Glutamatergic neuron (in vitro differentiated cells): ENCODE measurements at regions not wholly inside any gene's neighbourhood (a gene's known extent, or its start where the extent isn't known, plus 50 kb on each side); places are given as distances from the start of the nearest gene placed in this dataset.

Source experiments
- DNase-seq: peaks from one replicate; pipeline ENCODE4 v3.0.0; 2022
- H3K27ac Mint-ChIP-seq: one replicate; pipeline ENCODE4 v1.8.0; 2020; ENCODE audit warnings: mild to moderate bottlenecking, mixed read lengths, inconsistent platforms; ENCODE audit not compliant: unreplicated experiment
- H3K27me3 Mint-ChIP-seq: one replicate; pipeline ENCODE4 v1.8.0; 2020; ENCODE audit warnings: mild to moderate bottlenecking, moderate library complexity, mixed read lengths, inconsistent platforms; ENCODE audit not compliant: unreplicated experiment
- H3K36me3 Mint-ChIP-seq: one replicate; pipeline ENCODE4 v1.8.0; 2020; ENCODE audit warnings: mild to moderate bottlenecking, mixed read lengths, inconsistent platforms; ENCODE audit not compliant: unreplicated experiment
- H3K4me1 Mint-ChIP-seq: one replicate; pipeline ENCODE4 v1.8.0; 2020; ENCODE audit warnings: mild to moderate bottlenecking, low read depth, mixed read lengths, inconsistent platforms; ENCODE audit not compliant: unreplicated experiment
- H3K4me3 Mint-ChIP-seq: one replicate; pipeline ENCODE4 v1.8.0; 2020; ENCODE audit warnings: mild to moderate bottlenecking, mixed read lengths, inconsistent platforms; ENCODE audit not compliant: unreplicated experiment
- H3K9me3 Mint-ChIP-seq: one replicate; pipeline ENCODE4 v1.8.0; 2020; ENCODE audit warnings: mild to moderate bottlenecking, moderate library complexity, mixed read lengths, inconsistent platforms; ENCODE audit not compliant: unreplicated experiment
- CTCF ChIP-seq: fragments of 200-600 bp; sonication (generic); IDR thresholded peaks from one replicate; pipeline ENCODE4 v1.5.0; 2021; ENCODE audit not compliant: partially characterized antibody, unreplicated experiment

GRCh38 chr11:32531528-32531927, 52.1 kb upstream of the EIF3M start:
- TF ChIP-seq CTCF = no peak
- DNase-seq = no peak
- Mint-ChIP-seq H3K27me3 (no peaks in the 10 kb centered on the region), H3K27ac (no peak overlapping the region), H3K9me3 (no peaks in the 10 kb centered on the region), H3K4me3 (no peak overlapping the region), H3K36me3 (no peaks in the 10 kb centered on the region), H3K4me1 (no peaks in the 10 kb centered on the region)

- no peaks in the 10 kb centered on the region for H3K4me1 Mint-ChIP-seq
- H3K9me3 Mint-ChIP-seq = no peaks in the 10 kb centered on the region
- H3K36me3 Mint-ChIP-seq = no peaks in the 10 kb centered on the region
- TF ChIP-seq CTCF = no peak
- H3K27me3 Mint-ChIP-seq = no peaks in the 10 kb centered on the region
- H3K27ac Mint-ChIP-seq = no peak overlapping the region
- no peak for DNase-seq
- H3K4me3 Mint-ChIP-seq = no peak overlapping the region
Measured at GRCh38 chr11:32529994-32530588, 53.5 kb upstream of the EIF3M start.

GRCh38 chr11:32527261-32528175, 56.1 kb upstream of the EIF3M start:
- no peaks in the 10 kb centered on the region for H3K9me3 Mint-ChIP-seq
- DNase-seq = no peak
- no peaks in the 10 kb centered on the region for H3K36me3 Mint-ChIP-seq
- no peaks in the 10 kb centered on the region for H3K4me1 Mint-ChIP-seq
- H3K27me3 Mint-ChIP-seq = no peaks in the 10 kb centered on the region
- TF ChIP-seq CTCF = no peak
- H3K4me3 Mint-ChIP-seq = no peak overlapping the region
- H3K27ac Mint-ChIP-seq = no peak overlapping the region

- Mint-ChIP-seq H3K27me3 (no peaks in the 10 kb centered on the region), H3K4me1 (no peaks in the 10 kb centered on the region), H3K27ac (no peak overlapping the region), H3K4me3 (no peak overlapping the region), H3K36me3 (no peaks in the 10 kb centered on the region), H3K9me3 (no peaks in the 10 kb centered on the region)
- no peak for TF ChIP-seq CTCF
- no peak for DNase-seq
Measured at GRCh38 chr11:32526760-32527159, 56.9 kb upstream of the EIF3M start.

- H3K27ac Mint-ChIP-seq = no peak overlapping the region
- no peaks in the 10 kb centered on the region for H3K9me3 Mint-ChIP-seq
- H3K4me1 Mint-ChIP-seq = no peaks in the 10 kb centered on the region
- no peak overlapping the region for H3K4me3 Mint-ChIP-seq
- no peak for DNase-seq
- no peaks in the 10 kb centered on the region for H3K36me3 Mint-ChIP-seq
- H3K27me3 Mint-ChIP-seq = no peaks in the 10 kb centered on the region
- TF ChIP-seq CTCF = no peak
Measured at GRCh38 chr11:32511926-32512325, 71.7 kb upstream of the EIF3M start.
